GM06990 (cell line): ENCODE measurements at regions not wholly inside any gene's neighbourhood (a gene's known extent, or its start where the extent isn't known, plus 50 kb on each side); places are given as distances from the start of the nearest gene placed in this dataset.
A peak's percentile ranks its signal among the peaks of the same experiment; 100 is the strongest.
"Not testable (repeated sequence)": the region's sequence is repeated elsewhere in the genome, so short reads cannot be mapped to it uniquely, and the experiment has no call there.

ENCODE experiments used
- DNase-seq: peaks from one replicate; pipeline ENCODE4 v3.0.0-alpha.2; 2011; ENCODE audit not compliant: insufficient read length; ENCODE audit errors: extremely low read depth
- H3K27me3 ChIP-seq: replicated peaks from 2 replicates; pipeline ENCODE4 v1.6.0; 2011; ENCODE audit warnings: low read length; ENCODE audit not compliant: control insufficient read depth, insufficient read depth
- H3K36me3 ChIP-seq: 2 replicates; pipeline ENCODE4 v1.5.1; 2011; ENCODE audit warnings: low read length; ENCODE audit not compliant: control insufficient read depth, insufficient read depth
- H3K4me3 ChIP-seq: replicated peaks from 2 replicates; pipeline ENCODE4 v1.5.1; 2011; ENCODE audit warnings: low read depth, mild to moderate bottlenecking, control low read depth, low read length
- TF ChIP-seq, protein P1 (sequence below): IDR thresholded peaks from 2 replicates; pipeline ENCODE4 v1.5.1; 2011; ENCODE audit warnings: low read length, control low read depth, mild to moderate bottlenecking, inconsistent platforms; ENCODE audit not compliant: insufficient read depth, poor library complexity, severe bottlenecking

- Histone ChIP-seq H3K36me3 (no peaks in the 10 kb centered on the region), H3K4me3 (no peak overlapping the region), H3K27me3 (no peaks in the 10 kb centered on the region)
- TF ChIP-seq, protein P1, sequence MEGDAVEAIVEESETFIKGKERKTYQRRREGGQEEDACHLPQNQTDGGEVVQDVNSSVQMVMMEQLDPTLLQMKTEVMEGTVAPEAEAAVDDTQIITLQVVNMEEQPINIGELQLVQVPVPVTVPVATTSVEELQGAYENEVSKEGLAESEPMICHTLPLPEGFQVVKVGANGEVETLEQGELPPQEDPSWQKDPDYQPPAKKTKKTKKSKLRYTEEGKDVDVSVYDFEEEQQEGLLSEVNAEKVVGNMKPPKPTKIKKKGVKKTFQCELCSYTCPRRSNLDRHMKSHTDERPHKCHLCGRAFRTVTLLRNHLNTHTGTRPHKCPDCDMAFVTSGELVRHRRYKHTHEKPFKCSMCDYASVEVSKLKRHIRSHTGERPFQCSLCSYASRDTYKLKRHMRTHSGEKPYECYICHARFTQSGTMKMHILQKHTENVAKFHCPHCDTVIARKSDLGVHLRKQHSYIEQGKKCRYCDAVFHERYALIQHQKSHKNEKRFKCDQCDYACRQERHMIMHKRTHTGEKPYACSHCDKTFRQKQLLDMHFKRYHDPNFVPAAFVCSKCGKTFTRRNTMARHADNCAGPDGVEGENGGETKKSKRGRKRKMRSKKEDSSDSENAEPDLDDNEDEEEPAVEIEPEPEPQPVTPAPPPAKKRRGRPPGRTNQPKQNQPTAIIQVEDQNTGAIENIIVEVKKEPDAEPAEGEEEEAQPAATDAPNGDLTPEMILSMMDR: no peak
- DNase-seq: no peak
These were observed 66.3 kb downstream of the EDN1 start for GRCh38 chr6:12356431-12356830.

GRCh38 chr6:12356983-12357972 lies 67.1 kb downstream of the EDN1 start:
- DNase-seq: peak; percentile 79
- Histone ChIP-seq H3K4me3 (no peak overlapping the region), H3K27me3 (no peaks in the 10 kb centered on the region), H3K36me3 (no peaks in the 10 kb centered on the region)
- TF ChIP-seq, protein P1: no peak

- Histone ChIP-seq H3K36me3 (no peaks in the 10 kb centered on the region), H3K4me3 (no peak overlapping the region), H3K27me3 (no peaks in the 10 kb centered on the region)
- no peak for DNase-seq
- TF ChIP-seq, protein P1: no peak
These were observed 68.9 kb downstream of the EDN1 start for GRCh38 chr6:12359036-12359435.

GRCh38 chr6:12361042-12361765 lies 71.0 kb downstream of the EDN1 start:
- Histone ChIP-seq H3K4me3 (no peak overlapping the region), H3K27me3 (no peaks in the 10 kb centered on the region), H3K36me3 (no peaks in the 10 kb centered on the region)
- no peak for DNase-seq
- TF ChIP-seq, protein P1: no peak

DNA sequence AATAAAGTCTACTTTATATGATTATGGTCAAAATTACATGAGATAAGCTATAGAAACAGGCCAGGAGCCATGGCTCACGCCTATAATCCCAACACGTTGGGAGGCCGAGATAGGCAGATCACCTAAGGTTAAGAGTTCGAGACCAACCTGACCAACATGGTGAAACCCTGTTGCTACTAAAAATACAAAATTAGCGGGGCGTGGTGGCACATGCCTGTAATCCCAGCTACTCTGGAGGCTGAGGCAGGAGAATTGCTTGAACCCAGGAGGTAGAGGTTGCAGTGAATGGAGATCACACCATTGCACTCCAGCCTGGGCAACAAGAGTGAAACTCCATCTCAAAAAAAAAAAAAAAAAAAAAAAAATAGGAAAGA lies 73.1 kb downstream of the EDN1 start:
- not testable (repeated sequence) for DNase-seq, H3K36me3 ChIP-seq, H3K27me3 ChIP-seq

More for the DNA sequence above, 73.1 kb downstream of the EDN1 start:
- H3K4me3 ChIP-seq: not testable (repeated sequence)
